ENCODE measurements at regions not wholly inside any gene's neighbourhood (a gene's known extent, or its start where the extent isn't known, plus 50 kb on each side); places are given as distances from the start of the nearest gene placed in this dataset.

DNA sequence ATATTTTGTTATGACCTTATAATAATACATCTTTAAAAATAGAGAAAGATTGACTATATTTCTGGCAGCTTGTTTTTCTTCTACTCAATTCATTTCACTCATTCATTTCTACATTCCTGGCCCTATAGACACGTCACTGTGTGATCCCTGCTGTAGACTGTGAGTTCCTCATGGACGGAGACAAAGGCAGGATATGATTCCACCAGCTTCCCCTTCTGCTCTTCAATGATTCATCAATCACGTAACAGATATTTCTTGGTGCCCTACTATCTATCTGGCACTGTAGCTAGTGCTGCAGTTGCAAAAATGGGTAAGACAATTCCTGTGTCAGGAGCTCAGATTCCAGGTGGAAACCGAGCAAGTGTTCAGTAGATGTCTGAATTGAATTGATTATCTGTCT is 415.0 kb downstream of the SFMBT2 start:
- TF ChIP-seq TAF1 (IDR thresholded peaks at IDR 0.05; ENCODE audit: low read depth) (no peak), RAD21 (IDR thresholded peaks at IDR 0.05; ENCODE audit: low read depth) (no peak), ZBTB7A (IDR thresholded peaks at IDR 0.05; ENCODE audit: low read depth) (no peak), NFIC (IDR thresholded peaks at IDR 0.05) (no peak), EP300 (IDR thresholded peaks at IDR 0.05; ENCODE audit: borderline replicate concordance) (no peak), YY1 (IDR thresholded peaks at IDR 0.05; ENCODE audit: low read depth) (no peak), USF1 (IDR thresholded peaks at IDR 0.05) (no peak), FOXM1 (IDR thresholded peaks at IDR 0.05; ENCODE audit: borderline replicate concordance, low read depth) (no peak), EGR1 (IDR thresholded peaks at IDR 0.05) (no peak), CEBPB (IDR thresholded peaks at IDR 0.05) (no peak)
- TF ChIP-seq, protein P1, sequence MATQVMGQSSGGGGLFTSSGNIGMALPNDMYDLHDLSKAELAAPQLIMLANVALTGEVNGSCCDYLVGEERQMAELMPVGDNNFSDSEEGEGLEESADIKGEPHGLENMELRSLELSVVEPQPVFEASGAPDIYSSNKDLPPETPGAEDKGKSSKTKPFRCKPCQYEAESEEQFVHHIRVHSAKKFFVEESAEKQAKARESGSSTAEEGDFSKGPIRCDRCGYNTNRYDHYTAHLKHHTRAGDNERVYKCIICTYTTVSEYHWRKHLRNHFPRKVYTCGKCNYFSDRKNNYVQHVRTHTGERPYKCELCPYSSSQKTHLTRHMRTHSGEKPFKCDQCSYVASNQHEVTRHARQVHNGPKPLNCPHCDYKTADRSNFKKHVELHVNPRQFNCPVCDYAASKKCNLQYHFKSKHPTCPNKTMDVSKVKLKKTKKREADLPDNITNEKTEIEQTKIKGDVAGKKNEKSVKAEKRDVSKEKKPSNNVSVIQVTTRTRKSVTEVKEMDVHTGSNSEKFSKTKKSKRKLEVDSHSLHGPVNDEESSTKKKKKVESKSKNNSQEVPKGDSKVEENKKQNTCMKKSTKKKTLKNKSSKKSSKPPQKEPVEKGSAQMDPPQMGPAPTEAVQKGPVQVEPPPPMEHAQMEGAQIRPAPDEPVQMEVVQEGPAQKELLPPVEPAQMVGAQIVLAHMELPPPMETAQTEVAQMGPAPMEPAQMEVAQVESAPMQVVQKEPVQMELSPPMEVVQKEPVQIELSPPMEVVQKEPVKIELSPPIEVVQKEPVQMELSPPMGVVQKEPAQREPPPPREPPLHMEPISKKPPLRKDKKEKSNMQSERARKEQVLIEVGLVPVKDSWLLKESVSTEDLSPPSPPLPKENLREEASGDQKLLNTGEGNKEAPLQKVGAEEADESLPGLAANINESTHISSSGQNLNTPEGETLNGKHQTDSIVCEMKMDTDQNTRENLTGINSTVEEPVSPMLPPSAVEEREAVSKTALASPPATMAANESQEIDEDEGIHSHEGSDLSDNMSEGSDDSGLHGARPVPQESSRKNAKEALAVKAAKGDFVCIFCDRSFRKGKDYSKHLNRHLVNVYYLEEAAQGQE (IDR thresholded peaks at IDR 0.05; ENCODE audit: low read depth): no peak
- TF ChIP-seq, protein P2, sequence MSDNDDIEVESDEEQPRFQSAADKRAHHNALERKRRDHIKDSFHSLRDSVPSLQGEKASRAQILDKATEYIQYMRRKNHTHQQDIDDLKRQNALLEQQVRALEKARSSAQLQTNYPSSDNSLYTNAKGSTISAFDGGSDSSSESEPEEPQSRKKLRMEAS (IDR thresholded peaks at IDR 0.05): no peak

All from Ishikawa (cell line).